DOHH2 (cell line): ENCODE measurements at regions not wholly inside any gene's neighbourhood (a gene's known extent, or its start where the extent isn't known, plus 50 kb on each side); places are given as distances from the start of the nearest gene placed in this dataset.

Source experiments
- CTCF ChIP-seq: fragments of 200-600 bp; sonication (generic); IDR thresholded peaks from one replicate; pipeline ENCODE4 v1.5.1; 2014; ENCODE audit warnings: antibody characterized with exemption, mild to moderate bottlenecking, low read depth, low read length; ENCODE audit not compliant: poor library complexity, severe bottlenecking
- EZH2phosphoT487 ChIP-seq: fragments of 200-600 bp; sonication (generic); IDR thresholded peaks from 2 replicates; pipeline ENCODE4 v1.6.1; 2017; ENCODE audit warnings: borderline replicate concordance, mild to moderate bottlenecking, antibody characterized with exemption, low read length, moderate library complexity, mixed read lengths

GRCh38 chr3:165459924-165460835 lies 264.0 kb upstream of the SLITRK3 start:
- TF ChIP-seq CTCF (no peak), EZH2phosphoT487 (no peak)
